Left ventricle myocardium superior (tissue), 1 donor: ENCODE measurements at regions not wholly inside any gene's neighbourhood (a gene's known extent, or its start where the extent isn't known, plus 50 kb on each side); places are given as distances from the start of the nearest gene placed in this dataset.

Experiments used
- ATAC-seq: fragments of 200-7000 bp; cut with Tn5 transposase; one replicate; pipeline ENCODE4 v1.9.1; 2020; ENCODE audit warnings: mild to moderate bottlenecking, moderate library complexity
- DNase-seq: peaks from one replicate; pipeline ENCODE4 v3.0.0-alpha.2; 2020
- intact Hi-C: fragments of 100-400 bp; cut with micrococcal nuclease; formaldehyde crosslinking; loops from one replicate; pipeline ENCODE4 v1.11.0; 2022
- donor health status: DM: no; HTN: yes; CAD: no; lungs with severe emphysema.

DNA sequence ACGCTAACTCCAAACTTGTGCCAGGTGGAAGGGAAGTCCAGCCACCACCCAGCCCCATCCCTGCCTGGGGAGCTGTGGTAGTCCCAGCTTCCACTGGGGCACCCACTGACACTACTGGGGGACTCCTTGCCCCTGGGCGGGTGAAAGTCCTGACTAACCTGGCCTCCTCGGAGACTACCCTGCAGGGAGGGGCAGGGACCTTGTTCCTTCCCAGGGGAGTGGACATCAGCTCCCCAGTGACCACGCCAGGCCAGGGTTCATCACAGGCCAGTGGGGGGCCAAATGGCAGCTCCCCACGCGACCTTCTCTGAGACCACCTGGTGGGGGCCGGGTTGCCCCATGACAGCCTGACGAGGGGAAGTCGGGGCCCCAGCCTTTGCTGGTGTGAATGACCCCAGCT, 420.0 kb upstream of the SALL3 start:
- intact Hi-C loops = no loop called here
- DNase-seq (no peak), ATAC-seq (no peak)

- ATAC-seq = no peak
- intact Hi-C loops = no loop called here
- no peak for DNase-seq
Measured at GRCh38 chr18:78561757-78562510, 417.7 kb upstream of the SALL3 start.

DNA sequence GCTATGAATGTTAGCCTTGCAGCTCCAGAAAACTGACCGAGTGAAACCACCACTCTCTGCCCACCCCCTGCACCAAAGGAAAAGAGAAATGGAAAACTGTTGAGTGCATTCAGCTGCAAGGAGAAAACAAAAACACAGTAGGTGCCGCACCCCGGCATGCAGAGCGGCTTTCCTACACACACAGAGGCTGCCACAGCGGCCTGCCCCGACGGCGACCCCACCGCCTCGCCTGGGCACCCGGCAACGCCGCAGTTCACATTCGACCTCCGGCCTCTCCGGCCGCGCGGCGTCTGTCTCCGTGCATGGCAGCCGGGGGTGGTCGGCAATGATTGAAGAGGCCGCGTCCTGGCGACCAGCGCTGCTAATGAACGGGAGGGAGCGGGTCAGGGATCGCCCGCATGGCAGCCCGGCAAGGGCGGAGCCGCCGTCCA, 417.1 kb upstream of the SALL3 start:
- ATAC-seq = no peak
- intact Hi-C loops = no loop called here
- DNase-seq = no peak

DNA sequence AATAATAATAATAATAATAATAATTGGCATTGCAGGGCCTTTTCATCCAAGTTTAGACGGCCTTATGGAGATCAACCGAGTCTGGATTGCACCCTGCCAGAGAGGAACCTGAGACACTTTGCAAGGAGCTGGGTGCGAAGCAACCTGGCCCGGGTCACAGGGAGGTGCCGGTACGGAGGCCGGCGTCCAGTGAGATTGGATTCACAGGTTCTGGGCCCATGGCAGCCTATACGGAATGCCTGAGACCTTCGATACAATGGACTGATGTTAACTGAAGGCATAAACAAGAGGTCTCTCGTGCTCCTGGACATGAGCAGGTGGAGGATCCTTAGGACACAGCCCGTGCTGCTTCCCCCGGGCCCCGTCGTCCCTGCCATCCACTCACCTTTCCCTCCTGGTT, 416.5 kb upstream of the SALL3 start:
- no peak for ATAC-seq
- DNase-seq = no peak
- intact Hi-C loops = no loop called here

DNA sequence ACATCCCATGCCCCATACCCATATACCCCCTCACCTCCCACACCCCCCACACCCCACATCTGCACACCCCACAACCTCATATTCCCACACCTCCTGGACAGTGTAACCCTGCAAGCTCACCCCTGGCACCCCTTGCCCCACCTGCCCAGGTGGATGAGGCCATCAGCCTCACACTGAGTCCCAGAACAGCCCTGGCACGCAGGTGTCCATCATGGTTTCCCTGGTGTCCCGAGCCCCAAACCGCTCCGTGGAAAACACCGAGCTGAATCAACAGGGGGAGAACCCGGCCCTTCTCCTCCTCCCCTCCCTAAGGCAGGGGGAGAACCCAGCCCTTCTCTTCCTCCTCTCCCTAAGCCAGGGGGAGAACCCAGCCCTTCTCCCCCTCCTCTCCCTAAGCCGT, 415.6 kb upstream of the SALL3 start:
- intact Hi-C loops = no loop called here
- DNase-seq (no peak), ATAC-seq (no peak)

DNA sequence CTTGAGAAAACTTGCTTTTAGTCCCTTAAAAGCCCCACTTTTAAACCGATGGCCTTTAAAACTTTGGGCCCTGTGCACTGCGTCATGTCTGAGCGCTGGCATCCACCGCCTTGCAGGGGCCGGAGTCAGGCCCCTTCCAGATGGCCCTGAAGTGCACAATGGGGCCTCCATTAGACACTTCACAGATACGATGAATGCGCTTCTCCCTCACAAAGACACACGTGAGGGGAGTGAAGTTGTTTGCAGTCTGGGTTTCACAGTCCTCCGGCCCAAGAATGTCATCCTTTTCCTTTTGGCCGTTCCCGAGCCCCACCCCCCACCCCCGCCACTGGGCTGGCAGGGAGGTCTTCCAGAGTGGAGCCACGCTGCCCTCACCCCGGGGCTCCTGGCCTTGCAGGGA, 415.1 kb upstream of the SALL3 start:
- intact Hi-C loops = no loop called here
- ATAC-seq = no peak

GRCh38 chr18:78565240-78565639, 414.4 kb upstream of the SALL3 start:
- intact Hi-C loops = no loop called here
- DNase-seq (no peak), ATAC-seq (no peak)

More for the DNA sequence above, 415.1 kb upstream of the SALL3 start:
- no peak for DNase-seq

DNA sequence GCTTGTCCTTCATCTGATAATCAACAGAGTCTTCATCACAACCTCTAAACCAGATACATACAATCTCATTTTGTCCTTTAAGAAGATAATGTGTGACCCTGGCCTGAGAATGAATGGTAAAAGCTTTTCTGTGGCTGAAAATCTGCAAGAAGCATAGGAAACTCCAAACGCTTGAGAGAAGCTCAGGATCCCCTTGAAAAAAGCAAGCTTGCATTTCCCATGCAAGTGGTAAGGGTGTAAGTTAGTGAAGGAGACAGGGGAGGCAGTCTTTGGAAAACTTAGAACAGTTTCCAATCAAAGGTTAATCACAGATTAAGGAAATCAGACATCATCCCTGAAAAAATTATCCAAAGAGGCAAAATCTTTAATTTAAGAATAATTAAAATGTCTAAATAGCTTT, 413.6 kb upstream of the SALL3 start:
- intact Hi-C loops = no loop called here
- no peak for DNase-seq
- ATAC-seq = no peak

GRCh38 chr18:78566720-78567119, 412.9 kb upstream of the SALL3 start:
- ATAC-seq (no peak), DNase-seq (no peak)
- intact Hi-C loops = no loop called here

DNA sequence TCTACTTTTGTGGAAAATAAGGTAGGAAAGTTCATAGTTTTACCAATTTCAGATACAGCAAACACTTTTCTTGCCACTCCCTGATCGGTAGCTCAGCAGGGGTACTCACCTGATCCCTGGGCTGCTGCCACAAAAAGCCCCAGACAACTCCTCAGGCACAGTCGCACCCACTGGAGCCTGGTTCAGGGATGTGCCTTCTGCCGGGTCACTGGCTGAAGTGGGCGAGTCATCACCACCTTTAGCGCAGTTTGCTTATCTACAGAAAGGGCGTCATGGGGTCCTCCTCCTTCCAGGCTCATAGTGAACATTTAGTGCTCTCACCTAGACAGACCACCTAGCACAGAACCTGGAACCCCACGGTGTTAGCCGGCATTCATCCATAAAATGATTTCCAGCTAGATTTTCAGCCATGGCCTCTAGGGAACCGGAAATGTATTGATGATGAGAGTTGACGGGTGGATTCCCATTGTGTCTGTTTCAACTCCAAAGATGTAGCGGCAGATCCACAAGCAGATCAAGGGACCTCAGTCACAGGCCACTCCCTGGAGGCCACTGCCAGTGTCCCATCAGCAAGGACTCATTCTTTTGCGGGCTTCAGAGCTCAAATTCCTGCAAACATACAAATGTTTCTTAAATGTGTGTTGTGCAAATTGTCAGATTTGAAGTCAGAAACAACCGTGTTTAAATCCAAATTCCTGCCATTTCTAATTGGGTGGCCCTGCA, 408.4 kb upstream of the SALL3 start:
- intact Hi-C loops = no loop called here
- ATAC-seq = no peak

GRCh38 chr18:78571831-78572347, 407.7 kb upstream of the SALL3 start:
- DNase-seq (no peak), ATAC-seq (no peak)
- intact Hi-C loops = no loop called here

More for the DNA sequence above, 408.4 kb upstream of the SALL3 start:
- DNase-seq = no peak

- DNase-seq (no peak), ATAC-seq (no peak)
- intact Hi-C loops = no loop called here
Measured at GRCh38 chr18:78573773-78574172, 405.8 kb upstream of the SALL3 start.

DNA sequence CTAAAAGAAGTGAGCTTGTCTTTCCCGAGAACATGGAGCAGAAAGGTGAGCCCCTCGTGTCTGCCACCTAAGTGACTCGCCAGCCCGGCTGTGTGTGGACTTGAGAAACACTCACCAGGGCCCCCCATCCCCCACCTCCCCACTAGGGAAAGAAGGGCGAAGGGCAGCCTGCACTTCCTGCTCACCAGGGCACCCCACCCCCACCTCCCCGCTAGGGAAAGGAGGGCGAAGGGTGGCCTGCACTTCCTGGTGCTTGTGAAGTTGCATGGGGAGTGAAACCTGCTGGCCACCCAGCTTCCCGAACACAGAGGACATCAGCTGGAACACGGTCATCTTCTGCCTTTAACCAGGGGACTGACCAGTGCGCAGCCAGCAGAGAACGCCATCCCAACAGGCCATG, 402.7 kb upstream of the SALL3 start:
- ATAC-seq (no peak), DNase-seq (no peak)
- intact Hi-C loops = no loop called here

DNA sequence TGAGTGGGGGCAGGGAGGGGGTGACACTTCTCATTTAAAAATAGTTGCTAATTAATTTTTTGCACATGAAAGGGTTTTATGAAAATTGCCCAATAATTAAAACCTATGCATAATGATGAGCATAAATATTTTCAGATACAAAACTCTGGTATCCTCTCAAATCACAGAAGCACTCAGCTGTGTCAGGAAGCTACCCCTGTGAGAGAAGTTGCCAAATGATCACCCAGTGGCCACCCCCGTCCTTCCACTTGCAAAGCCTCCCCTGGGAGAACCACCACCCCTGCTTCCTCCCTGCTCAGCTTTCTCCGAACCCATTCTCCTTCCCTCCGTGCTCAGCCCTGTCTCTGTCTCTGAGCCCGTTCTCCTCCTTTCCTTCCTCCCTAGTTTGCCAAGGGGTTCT, 400.2 kb upstream of the SALL3 start:
- no peak for ATAC-seq
- intact Hi-C loops = no loop called here
- DNase-seq = no peak

DNA sequence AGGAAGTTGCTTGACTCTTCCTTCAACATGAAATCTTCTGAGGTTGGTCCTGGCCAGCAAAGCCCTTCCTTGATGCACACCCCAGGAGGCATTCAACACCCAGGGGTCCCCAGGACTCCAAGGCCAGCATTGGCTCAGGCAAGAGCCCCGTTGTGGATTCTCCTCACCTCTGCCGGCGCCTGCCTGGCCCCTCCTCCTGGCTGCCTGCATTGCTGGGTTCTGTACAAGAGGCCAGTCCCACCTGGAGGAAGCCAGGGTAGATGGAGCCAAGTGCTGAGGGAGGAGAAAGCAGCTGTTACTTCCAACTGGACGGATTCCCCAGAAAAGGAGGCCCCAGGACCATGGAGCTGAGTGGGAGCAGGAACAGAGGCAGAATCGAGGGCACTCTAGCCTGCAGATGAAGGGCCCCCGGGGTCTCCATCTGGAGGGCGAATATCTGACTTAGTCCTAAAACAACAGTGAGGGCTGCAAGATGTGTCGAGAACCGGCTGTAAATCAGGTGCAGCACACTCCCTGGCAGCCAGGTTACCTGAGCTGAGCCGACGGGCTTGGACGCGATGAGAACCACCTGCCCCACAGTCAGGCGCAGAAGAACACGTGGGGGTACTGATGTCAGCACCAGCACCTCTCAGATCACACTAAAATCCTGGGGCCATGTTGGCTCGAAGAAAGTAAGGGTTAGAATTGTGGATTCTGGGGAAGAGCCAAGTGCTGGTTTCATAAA, 399.6 kb upstream of the SALL3 start:
- ATAC-seq (no peak), DNase-seq (no peak)
- intact Hi-C loops = no loop called here

- DNase-seq = no peak
- intact Hi-C loops = no loop called here
- ATAC-seq = no peak
Measured at GRCh38 chr18:78580835-78581339, 398.7 kb upstream of the SALL3 start.

DNA sequence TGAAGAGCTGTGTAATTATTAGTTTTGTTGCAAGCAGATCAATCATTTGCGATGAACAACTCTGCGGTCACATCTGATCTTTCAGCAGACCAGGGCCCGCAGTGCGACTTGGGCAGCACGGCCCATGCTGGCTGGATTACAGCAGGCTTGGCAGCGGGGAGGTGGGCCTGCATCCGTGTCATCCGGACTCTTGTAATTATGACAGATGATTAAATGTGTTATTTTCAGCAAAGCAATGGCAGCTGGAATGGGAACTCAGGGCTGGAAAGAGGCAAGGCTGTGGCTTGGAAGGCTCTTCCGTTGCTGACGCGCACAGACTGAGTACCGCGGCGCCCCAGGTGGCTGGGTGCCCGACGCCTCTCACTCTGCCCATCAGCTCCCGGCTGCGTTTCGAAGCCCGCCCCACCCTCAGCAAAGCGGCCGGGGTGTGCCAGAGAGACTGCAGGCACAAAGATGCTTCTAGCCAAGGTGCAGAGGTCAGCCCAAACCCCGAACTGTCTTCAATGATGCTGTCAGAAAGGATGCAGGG, 397.4 kb upstream of the SALL3 start:
- DNase-seq = no peak
- intact Hi-C loops = no loop called here
- ATAC-seq = no peak

GRCh38 chr18:78582898-78583738, 396.5 kb upstream of the SALL3 start:
- no peak for ATAC-seq

More at GRCh38 chr18:78582898-78583738, 396.5 kb upstream of the SALL3 start:
- intact Hi-C loops = no loop called here
- DNase-seq = no peak
